NCI-H774 (cell line): ENCODE measurements at regions not wholly inside any gene's neighbourhood (a gene's known extent, or its start where the extent isn't known, plus 50 kb on each side); places are given as distances from the start of the nearest gene placed in this dataset.
"Not testable (repeated sequence)": the region's sequence is repeated elsewhere in the genome, so short reads cannot be mapped to it uniquely, and the experiment has no call there.

Source experiments
- DNase-seq: peaks from one replicate; lab custom pipeline; 2025; lab: John Stamatoyannopoulos, UW

DNA sequence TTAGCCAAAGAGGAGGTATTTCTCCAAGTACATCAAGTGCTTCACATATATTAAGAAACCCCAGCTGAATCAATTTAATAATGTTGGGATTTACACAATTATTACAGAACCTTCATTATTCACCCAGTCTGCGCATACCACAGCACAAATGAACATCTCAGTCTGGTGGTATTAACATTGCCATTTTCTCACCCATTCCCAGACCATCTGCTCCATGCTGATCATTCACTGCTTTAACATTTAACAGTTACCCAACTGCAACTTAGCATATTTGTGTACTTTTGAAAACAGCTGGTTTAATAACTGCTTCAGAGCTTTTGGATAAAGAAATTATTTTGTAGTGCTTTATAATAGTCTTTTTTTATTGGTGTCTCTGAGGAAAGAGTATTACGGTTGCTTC lies 1072.1 kb downstream of the NXPH1 start:
- DNase-seq, result no peak

DNA sequence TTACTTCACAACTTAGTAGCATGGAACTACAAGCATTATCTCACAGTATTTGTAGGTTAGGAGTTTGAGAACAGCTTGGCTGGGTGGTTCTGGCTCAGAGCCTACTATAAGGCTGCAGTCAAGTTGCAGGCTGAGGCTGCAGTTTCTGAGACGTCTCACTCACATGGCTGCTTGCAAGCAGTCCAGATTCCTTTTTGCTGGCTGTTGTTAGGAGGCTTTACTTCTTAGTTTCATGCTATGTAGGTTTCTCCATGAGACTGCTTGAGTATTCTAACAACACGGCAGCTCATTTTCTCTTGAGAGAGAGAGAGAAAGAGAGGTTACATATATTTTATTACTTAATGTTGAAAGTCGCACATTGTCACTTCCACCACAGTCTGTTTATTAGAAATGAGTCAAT lies 1073.9 kb downstream of the NXPH1 start:
- no peak for DNase-seq

DNA sequence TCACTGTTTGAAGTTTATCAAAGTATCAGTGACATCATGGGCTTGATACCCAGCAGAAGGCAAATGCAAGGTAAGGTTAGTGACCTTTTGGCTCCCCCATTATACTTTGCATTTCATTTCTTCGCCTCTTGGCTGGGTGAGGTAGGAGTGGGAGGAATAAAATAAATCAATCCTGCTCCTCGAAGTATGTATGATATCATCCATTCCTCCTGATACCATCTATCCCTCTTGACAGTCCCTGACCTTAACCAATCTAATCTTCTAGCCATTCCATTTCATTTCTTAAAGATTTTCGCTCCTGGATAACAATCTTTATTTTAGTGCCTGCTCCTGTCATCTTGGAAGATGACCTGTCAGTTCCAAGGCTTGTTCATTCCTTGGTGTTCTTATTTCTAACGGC lies 1083.3 kb downstream of the NXPH1 start:
- no peak for DNase-seq

DNA sequence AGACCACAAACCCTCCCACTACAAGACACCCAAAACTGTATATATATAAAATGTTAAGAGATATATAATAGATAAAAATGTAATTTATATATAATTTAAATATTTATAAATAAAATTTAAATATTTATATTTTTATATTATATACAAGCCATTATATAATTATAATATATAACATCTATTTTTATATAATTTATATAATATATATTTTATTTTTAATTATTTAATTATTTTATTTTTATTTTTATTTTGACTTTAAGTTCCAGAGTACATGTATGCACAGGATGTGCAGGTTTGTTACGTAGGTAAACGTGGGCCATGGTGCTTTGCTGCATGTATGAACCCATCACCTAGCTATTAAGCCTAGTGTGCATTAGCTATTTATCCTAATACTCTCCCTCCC lies 1090.2 kb downstream of the NXPH1 start:
- no peak for DNase-seq

DNA sequence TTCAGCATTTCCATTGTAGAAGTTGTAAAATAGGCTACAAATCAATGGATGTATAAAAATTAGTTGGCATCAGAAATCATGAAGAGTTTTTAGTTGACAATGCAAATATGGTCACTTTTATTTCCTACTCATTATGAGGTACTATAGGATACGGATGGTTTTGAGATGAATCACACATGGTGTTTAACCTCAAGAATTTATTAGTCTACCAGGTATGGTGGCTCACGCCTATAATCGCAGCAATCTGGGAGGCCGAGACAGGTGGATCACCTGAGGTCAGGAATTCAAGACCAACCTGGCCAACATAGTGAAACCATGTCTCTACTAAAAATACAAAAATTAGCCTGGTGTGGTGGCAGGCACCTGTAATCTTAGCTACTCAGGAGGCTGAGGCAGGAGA lies 1119.0 kb downstream of the NXPH1 start:
- DNase-seq, result not testable (repeated sequence)

DNA sequence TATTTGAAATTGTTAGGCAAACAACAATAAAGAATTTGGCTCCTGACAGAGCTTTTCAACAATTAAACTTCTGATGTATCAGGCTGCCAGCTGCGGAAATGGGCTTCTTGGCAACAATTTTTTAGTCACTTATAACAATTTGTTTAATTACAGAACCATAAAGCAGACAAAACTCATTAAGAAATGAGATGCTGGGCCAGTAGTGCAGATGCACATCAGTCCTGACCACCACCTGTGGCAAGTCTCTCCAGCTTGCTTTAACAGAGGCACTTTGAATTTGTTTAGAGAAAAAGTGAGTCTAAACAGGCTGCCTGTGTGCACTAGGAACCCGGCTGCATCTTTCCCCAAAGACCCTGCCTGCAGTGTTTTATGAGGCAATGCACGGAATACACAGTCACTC lies 1124.4 kb downstream of the NXPH1 start:
- DNase-seq, result peak; percentile 28

DNA sequence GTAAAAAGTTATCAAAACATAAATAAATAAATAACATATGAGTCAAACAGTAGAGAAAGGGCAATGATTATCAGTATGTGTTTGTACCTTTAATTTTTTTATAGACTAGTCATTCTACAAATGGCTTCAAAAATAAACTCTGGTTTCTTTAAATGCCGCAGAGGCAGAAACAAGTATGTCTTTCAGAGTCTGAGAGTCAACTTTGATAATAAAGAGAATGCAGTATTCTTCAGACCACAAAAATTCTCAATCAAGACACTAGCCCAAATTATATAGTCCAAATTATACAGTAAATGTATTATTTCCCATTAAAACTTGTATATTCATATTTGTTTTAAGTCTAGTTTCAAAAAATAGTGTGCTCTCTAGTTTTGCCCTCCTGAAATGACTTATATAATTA lies 1142.3 kb downstream of the NXPH1 start:
- no peak for DNase-seq

DNA sequence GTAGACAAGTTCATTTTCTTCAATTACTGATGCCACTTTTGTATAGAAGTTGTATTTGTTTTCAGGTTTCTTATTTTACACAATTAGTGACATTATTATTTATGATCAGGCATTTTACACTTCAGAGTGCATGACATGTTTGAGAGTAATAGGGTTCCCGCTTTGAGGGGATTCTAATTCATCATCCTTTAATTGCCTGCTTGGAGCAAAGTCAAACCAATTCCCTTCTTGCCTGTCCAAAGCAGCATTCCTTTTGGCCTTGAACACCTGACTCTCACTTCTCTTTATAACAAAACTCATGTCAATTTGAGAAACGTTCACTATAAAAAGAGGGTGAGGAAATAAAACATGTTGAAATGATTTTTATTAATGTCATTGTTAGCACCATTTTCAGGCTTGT lies 1149.4 kb downstream of the NXPH1 start:
- DNase-seq, result no peak

DNA sequence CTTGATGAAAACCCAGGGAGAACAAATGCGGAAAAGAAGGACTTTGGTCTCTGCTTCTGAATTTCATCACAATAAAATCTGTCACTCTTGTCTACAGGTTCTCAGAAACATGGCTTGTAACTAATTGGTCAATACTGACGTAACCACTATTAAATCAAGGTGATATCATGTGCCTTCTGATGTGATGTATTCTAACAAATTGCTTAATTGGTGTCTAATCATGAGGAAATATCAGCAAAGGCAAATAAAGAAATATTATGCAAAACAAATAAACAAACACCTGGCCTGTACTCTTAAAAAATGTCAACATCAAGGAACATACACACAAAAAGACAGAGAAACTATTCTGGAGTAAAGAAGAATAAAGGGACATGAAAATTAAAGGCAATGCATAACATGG lies 1165.0 kb downstream of the NXPH1 start:
- no peak for DNase-seq

DNA sequence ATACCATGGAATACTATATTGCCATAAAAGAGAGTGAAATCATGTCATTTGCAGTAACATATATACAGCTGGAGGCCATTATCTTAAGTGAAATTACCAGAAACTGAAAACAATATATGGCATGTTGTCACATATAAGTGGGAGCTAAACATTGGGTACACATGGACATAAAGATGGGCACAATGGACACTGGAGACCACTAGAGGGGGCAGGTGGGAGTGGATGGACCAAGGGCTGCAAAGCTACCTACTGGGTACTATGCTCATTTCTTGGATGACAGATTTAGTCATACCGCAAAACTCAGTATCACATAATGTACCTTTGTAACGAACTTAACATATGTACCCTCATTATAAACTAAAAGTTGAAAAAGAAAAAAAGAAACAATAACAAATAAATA lies 1167.6 kb downstream of the NXPH1 start:
- DNase-seq, result no peak

DNA sequence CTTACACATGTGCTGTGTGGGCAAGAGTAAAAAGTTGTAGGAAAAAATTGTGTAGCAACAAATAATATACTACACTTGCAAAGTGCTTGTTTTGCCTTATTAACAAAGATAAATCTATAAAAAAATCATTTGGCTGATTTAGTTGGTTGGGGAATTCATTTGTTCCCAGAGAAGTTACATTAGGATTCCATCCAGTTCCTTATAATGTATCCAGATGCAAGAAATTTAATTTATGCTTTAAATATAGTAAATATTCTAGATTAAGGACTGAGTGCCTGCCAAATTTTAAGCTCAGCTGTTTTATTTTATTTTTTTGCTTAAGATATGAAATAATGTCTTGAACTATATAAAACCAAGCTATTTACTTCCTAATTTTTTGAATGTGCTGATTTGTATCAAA lies 1169.9 kb downstream of the NXPH1 start:
- DNase-seq, result no peak

DNA sequence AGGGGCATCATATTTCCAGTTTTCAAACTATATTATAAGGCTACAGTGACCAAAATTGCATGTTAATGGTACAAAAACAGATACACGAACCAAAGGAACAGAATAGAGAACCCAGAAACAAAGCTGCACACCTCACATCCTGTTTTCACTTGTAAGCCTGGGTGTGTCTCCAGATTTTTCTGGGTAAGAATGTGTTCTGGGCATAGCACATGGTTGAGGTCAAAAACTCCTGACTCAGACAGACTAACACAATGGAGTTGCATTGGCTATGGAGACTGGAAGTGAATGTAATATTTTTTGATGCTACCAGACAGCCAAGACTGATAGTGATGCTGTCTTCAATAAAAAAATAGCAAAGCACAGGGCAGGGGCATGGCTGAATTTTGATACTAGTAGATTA lies 1175.2 kb downstream of the NXPH1 start:
- DNase-seq, result no peak

DNA sequence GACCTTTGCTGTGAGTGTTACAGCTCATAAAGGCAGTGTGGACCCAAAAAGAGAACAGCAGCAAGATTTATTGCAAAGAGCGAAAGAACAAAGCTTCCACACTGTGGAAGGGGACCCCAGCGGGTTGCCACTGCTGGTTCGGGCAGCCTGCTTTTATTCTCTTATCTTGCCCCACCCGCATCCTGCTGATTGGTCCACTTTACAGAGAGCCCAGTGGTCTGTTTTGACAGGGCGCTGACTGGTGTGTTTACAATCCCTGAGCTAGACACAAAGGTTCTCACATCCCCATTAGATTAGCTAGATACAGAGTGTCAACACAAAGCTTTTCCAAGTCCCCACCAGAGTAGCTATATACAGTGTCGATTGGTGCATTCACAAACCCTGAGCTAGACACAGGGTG lies 1187.5 kb downstream of the NXPH1 start:
- DNase-seq, result not testable (repeated sequence)

DNA sequence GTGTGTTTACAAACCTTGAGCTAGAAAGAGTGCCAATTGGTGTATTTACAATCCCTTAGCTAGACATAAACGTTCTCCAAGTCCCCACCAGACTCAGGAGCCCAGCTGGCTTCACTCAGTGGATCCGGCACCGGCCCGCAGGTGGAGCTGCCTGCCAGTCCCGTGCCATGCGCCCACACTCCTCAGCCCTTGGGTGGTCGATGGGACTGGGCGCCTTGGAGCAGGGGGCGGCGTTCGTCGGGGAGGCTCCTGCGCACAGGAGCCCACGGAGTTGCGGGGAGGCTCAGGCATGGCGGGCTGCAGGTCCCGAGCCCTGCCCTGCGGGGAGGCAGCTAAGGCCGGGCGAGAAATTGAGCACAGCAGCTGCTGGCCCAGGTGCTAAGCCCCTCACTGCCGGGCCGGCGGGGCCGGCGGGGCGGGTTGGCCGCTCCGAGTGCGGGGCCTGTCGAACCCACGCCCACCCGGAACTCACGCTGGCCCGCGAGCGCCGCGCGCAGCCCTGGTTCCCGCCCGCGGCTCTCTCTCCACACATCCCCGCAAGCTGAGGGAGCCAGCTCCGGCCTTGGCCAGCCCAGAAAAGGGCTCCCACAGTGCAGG lies 1188.0 kb downstream of the NXPH1 start:
- DNase-seq, result not testable (repeated sequence)

DNA sequence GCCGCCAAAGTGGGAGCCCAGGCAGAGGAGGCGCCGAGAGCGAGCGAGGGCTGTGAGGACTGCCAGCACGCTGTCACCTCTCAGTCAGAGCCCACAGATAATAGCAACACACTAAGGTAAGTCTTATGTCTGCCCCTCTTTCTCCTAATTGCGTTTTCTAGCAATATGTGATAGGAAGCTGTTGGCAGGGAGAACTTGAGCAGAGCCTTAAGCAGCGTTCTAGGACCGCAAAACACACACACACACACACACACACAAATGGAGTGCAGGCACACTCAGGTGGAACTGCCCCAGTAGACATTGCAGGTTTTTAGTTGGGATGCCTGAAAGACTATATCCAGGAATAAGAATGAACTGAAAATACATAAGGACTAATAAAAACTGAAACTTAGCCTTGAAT lies 1188.5 kb downstream of the NXPH1 start:
- DNase-seq, result no peak

DNA sequence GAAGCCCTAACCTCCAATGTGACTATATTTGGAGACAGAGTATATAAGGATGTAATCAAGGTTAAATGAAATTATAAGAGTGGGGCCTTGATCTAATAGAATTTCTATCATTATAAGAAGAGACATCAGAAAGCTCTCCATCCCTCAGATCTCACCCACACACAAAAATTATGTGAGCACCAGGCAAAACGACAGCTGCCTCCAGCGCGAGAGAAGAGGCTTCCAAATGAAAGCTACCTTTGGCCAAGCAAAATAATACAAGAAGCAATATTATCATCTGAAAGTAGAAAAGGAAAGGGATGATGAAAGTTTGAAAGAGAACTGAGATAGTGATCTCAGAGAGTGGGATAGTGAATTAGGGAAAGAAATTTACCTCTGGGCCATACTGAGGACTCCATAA lies 1192.5 kb downstream of the NXPH1 start:
- DNase-seq, result no peak

DNA sequence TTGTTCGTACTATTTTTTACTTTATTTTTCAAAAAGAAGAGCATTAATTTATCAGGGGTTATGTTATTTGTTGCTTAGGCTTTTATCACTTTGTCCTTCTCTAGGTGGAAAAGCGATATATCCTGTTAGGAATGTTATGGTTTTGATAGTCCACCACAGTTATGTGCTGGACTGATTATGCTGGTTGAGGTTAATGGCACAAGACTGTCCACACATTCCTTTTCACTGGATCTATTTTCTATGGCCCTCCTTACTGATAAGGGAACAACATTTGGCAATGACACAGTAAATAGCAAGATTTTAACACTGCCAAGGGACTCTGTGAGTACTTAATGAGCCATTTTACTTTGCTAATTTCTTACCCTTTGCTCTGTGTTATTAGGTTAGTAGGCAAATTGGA lies 1212.3 kb downstream of the NXPH1 start:
- no peak for DNase-seq

DNA sequence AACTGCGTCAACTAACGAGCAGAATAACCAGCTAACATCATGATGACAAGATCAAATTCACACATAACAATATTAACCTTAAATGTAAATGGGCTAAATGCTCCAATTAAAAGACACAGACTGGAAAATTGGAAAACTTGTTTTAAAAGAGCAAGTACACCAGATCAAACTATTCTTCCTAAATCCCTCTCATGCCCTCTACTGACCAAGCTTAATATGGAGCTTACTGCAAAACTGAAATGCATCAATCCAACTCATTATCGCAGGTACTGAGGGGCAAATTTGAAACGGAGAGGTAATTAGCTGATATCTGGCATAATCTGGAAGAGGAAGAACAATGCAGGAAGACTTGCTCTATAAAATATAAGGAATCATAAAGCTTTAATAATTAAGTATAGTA lies 1223.8 kb downstream of the NXPH1 start:
- no peak for DNase-seq

DNA sequence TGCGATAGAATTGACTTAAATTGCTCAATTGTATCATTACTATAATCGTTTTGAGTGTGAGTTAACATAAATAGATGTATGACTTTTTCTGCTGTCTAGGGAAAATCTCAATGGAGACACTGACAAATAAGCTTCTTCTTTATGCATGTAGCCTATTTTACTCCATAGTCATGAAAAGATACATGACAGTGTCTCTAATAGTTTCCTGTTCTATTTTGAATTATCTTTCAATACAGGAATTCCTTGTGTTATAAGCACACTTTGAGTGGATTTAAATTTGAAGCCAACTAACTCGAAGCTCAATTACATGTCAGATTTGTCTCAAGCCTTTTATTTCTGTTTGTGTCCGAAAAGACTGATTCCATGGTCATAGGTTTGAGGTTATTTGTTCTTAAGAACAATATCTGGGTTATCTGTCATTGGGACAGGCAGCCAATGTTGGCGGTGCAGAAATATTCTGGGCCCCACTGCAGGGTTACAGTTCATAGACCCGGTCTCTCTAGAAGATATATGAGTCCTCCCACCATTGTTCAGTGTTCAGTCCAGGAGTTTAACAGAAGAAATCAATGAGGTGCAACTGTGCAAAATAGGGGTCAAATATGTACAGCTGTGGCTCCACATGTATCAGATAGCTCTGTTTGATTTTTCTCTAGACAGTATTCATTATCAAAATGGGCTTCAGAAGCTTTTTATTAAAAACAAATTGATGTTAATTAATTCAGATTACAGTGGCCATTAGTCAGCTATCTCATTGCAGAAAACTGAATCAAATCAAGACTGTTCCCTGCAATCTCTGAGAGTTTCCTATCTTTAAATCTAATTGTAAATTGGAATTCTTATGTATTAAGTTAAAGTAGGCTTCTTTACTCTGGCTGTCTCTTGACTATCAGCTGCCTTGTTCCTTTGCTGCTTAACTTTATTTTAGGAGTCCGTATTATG lies 1238.8 kb downstream of the NXPH1 start:
- no peak for DNase-seq

DNA sequence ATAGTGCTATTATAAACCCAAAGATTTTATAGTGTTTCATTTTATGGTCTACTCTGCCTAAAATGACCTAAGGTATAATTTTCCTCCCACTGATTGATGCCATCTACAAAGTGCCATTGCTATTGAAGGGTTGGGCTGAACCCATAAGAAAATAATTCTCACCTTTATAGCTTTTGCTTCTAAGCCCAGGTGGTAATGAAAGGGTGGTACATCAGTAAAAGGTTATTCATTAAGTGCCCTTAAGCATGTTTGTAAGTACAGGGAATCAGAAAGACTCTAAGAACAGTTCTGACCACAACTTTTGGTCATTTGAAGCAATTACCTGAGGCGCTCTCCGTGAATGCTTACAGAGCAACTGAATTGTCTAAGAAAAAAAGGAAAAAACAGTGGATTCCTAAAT lies 1247.3 kb downstream of the NXPH1 start:
- DNase-seq, result no peak

DNA sequence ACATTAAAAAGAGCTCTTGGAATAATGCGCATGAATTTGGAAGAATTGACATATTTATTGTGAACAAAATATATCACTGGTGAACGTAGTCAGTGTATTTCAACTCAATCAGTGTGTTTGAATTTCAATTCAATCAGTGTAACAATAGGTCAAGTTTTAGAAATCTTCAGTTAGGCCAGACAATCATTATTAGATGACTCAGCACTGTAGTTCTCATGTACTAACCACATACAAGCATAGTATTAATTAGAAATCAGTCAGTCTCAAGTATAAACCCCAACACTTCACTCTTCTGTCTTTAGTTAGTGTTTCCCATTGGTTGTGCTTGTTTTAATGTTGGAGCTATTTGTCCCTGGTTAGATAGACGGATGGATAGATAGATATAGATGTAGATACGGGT lies 1247.9 kb downstream of the NXPH1 start:
- DNase-seq, result no peak

DNA sequence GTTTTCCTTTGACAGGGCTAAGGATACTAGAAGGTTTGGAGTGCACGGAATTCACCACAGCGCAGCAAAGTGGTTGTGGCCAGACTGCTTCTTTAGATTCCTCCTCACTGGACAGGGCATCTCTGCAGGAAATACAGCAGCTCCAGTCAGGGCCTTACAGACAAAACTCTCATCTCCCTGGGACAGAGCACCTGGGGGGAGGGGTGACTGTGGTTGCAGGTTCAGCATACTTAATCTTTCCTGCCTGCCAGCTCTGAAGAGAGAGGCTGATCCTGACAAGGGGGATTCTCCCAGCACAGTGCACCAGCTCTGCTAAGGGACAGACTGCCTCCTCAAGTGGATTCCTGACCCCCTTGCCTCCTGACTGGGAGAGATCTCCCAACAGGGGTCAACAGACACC lies 1257.9 kb downstream of the NXPH1 start:
- DNase-seq, result no peak

DNA sequence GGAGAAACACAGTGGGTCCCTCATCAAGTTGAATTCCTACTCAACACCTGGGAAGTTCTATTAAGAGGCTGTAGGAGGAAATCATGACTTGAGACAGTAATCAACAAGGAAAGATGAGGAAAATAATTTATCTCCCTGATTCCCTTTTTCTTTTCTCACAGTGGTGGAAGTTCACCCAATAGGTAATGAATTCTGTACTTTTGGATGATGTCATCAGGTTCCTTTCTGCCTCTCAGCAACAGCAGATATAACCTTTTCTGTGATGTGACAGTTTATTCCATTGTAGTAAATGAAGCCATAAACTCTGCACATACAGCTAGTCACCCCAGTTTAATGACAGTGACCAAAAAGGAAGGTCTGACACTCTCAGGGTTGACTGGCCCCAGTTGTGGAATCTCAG lies 1265.0 kb downstream of the NXPH1 start:
- no peak for DNase-seq

DNA sequence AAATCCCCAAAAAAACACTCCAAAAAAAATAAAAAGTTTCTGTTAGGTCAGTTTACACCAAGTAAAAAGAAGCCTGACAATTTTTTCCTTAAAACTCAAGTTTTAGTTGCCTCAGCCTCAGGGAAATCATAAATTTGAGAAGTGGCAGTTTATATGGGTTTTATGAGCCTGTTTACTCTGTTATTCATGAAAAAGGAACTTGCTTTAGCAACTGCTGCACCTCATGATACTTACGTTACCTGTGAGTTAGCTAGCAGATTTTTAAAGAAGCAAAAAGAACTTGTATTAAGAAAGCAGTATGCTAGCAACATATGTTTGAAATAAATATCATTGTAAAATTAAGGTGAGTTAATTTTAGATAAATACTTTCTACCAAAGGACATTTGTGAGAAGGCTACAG lies 1264.5 kb upstream of the PHF14 start:
- DNase-seq, result no peak
